SJSA1 (cell line): ENCODE measurements at regions not wholly inside any gene's neighbourhood (a gene's known extent, or its start where the extent isn't known, plus 50 kb on each side); places are given as distances from the start of the nearest gene placed in this dataset.
"Not testable (repeated sequence)": the region's sequence is repeated elsewhere in the genome, so short reads cannot be mapped to it uniquely, and the experiment has no call there.

Experiments used
- DNase-seq, 2 experiments: peaks; one replicate each; pipeline ENCODE4 v3.0.0-alpha.2; 2015 to 2020; ENCODE audit warnings: low spot score in 2 of 2, low read depth in 1 of 2
- H3K27ac ChIP-seq: fragments of 250-450 bp; sonication (Bioruptor Pico); 2 replicates; pipeline ENCODE4 v1.5.1; 2020; ENCODE audit warnings: mild to moderate bottlenecking, moderate library complexity
- H3K27me3 ChIP-seq: fragments of 250-450 bp; sonication (Bioruptor Pico); replicated peaks from 2 replicates; pipeline ENCODE4 v1.5.1; 2020; ENCODE audit warnings: mild to moderate bottlenecking, moderate library complexity
- H3K36me3 ChIP-seq: fragments of 250-450 bp; sonication (Bioruptor Pico); 2 replicates; pipeline ENCODE4 v1.5.1; 2020; ENCODE audit warnings: mild to moderate bottlenecking
- H3K4me1 ChIP-seq: fragments of 250-450 bp; sonication (Bioruptor Pico); replicated peaks from 2 replicates; pipeline ENCODE4 v1.6.1; 2021; ENCODE audit warnings: mild to moderate bottlenecking
- H3K4me3 ChIP-seq: fragments of 250-450 bp; sonication (Bioruptor Pico); 2 replicates; pipeline ENCODE4 v1.5.1; 2020; ENCODE audit warnings: mild to moderate bottlenecking
- H3K9me3 ChIP-seq: fragments of 250-450 bp; sonication (Bioruptor Pico); replicated peaks from 2 replicates; pipeline ENCODE4 v1.5.1; 2020; ENCODE audit warnings: mild to moderate bottlenecking

DNA sequence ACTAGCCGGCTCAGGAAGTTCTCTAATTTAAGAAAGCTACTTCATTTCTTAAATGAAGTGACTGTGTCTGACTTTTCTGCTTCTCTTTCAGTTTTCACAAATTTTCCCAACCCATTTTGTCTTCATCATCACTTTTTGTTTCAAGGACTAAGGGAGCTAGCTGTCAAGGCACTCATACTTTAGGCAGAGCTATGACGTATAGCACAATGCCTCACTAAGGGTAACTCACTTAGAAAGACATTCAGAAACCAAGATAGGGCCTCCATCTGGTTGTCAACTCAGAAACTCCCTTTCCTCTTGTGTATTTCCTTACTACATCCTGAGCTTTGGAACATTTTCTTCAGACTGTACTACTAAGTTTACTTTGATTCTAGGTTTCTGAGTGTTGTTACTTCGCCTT lies 397.9 kb downstream of the TOX3 start:
- Histone ChIP-seq H3K27me3 (no peaks in the 10 kb centered on the region; the same call in 1 of the 2 replicates), H3K4me3 (no peak overlapping the region), H3K9me3 (no peaks in the 10 kb centered on the region), H3K27ac (no peak overlapping the region), H3K36me3 (no peaks in the 10 kb centered on the region), H3K4me1 (no peaks in the 10 kb centered on the region)
- DNase-seq = no peak

DNA sequence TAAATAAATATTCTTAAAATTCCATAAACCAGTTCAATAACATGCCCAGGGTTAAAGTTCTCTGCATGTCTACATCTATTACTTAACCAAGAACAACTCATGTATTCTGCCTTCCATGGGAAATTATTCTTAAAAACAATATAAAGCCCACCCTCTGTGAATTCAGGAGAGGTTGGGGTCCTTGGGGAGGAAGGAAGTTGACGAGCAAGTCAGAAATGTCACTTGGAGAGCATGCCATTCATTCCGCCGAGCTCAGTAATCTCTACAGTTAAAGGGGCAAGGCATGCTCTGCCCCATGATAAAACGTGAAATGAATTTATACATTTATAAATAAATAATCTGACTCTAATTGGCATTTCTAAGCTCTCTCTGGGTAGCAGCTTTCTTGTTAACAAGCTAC lies 405.1 kb downstream of the TOX3 start:
- H3K9me3 ChIP-seq = no peaks in the 10 kb centered on the region
- H3K4me1 ChIP-seq = no peaks in the 10 kb centered on the region
- H3K4me3 ChIP-seq = no peak overlapping the region
- no peak overlapping the region for H3K27ac ChIP-seq
- no peaks in the 10 kb centered on the region for H3K27me3 ChIP-seq
- no peaks in the 10 kb centered on the region for H3K36me3 ChIP-seq
- DNase-seq = no peak

DNA sequence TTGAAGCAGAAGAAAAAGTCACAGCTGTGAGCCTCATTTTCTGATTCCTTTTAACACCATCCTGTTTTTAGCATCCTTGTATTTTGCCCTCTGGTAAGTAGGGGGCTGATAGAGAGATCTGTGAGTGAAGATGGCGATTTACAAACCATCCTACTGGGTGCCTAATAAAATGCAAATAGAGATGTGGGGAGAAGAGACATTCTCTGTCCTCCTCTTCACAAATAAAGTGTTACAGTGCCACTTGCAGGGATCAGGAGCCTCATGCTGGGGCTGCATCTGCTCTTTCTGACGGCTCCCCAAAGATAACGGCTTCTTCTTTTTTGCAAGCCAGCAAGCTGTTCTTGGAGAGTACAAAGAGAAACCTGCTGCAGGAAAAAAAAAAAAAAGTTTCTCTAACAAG lies 418.6 kb downstream of the TOX3 start:
- Histone ChIP-seq H3K36me3 (no peaks in the 10 kb centered on the region), H3K4me1 (no peaks in the 10 kb centered on the region), H3K27ac (no peak overlapping the region), H3K27me3 (no peaks in the 10 kb centered on the region), H3K9me3 (no peaks in the 10 kb centered on the region), H3K4me3 (no peak overlapping the region)
- DNase-seq = no peak

DNA sequence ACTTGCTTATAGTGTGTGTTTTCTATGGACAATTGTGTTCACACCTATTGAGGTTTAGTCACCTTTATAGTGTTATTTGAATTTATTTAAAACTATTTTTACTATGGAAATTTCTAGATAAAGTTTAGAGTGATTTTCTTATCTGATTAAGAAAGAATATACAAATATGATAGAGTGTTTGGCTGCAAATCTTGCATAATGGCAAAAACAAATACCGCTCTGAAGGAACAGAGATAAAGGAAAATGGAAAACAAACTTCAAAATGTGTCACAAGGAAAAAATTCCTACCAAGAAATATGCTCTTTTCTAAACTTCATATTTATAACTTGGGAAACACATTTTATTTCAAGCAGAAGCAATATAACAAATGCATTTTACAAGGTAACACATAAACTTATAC lies 423.1 kb downstream of the TOX3 start:
- no peaks in the 10 kb centered on the region for H3K36me3 ChIP-seq
- H3K9me3 ChIP-seq = no peaks in the 10 kb centered on the region
- H3K4me1 ChIP-seq = no peaks in the 10 kb centered on the region
- no peak overlapping the region for H3K4me3 ChIP-seq
- no peak overlapping the region for H3K27ac ChIP-seq
- no peak for DNase-seq
- no peaks in the 10 kb centered on the region for H3K27me3 ChIP-seq

DNA sequence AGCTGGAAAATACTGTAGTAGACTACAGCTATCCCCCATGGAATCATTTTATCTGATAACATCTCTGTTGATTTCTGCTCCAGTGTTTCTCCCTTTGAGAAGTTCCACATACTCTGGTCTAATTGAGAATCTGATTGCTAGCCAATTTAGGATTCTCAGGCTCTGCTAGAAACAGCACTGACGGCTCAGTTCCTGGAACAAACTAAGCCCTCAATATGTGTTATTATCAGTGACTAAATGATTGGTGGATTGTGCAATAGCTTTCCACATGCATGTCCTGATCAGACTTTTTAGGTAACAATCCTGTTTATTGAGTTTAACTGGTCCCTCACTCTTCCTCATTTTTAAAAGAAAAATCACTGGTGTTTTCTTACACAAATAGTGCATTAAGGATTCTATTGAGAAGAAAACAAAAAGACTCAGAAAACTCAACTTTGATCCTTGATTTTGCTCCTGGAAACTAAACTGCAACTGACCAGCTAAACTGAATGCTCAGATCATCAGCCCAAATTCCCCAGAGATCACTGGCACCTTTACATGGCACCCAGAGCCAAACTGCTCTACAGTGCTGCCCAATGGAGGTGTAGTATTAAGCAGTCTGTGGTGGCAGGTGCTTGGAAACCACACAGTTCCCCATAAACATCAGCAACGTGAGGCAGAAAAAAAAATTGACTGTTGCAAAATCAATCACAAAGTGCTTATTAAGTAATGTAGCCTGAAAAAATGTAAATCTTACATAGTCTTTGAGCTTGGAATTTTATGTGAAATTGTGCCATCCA lies 423.7 kb downstream of the TOX3 start:
- Histone ChIP-seq H3K4me3 (no peak overlapping the region), H3K4me1 (no peaks in the 10 kb centered on the region), H3K27me3 (no peaks in the 10 kb centered on the region), H3K36me3 (no peaks in the 10 kb centered on the region), H3K9me3 (no peaks in the 10 kb centered on the region), H3K27ac (no peak overlapping the region)
- DNase-seq = no peak

DNA sequence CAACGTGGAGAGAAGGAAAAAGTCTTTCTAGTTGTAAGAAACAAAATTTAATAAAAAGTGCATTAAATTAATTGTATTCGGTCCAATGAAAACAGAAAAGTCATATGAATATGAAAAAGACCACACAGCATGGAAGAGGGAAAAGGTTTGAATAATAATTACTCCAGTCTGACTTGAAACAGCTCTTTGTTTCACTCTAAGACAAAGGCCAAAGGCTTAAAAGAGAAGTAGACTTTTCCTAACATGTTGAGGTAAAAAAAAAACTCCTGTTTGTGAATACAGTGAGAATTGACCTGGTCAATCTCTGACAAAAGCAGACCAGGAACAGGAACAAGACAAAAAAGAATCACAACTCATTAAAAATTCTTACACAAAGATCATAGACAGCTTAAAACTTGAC lies 429.8 kb downstream of the TOX3 start:
- H3K36me3 ChIP-seq = no peaks in the 10 kb centered on the region
- H3K4me3 ChIP-seq = no peak overlapping the region
- no peaks in the 10 kb centered on the region for H3K4me1 ChIP-seq
- H3K9me3 ChIP-seq = no peaks in the 10 kb centered on the region
- no peaks in the 10 kb centered on the region for H3K27me3 ChIP-seq
- no peak for DNase-seq
- H3K27ac ChIP-seq = no peak overlapping the region

DNA sequence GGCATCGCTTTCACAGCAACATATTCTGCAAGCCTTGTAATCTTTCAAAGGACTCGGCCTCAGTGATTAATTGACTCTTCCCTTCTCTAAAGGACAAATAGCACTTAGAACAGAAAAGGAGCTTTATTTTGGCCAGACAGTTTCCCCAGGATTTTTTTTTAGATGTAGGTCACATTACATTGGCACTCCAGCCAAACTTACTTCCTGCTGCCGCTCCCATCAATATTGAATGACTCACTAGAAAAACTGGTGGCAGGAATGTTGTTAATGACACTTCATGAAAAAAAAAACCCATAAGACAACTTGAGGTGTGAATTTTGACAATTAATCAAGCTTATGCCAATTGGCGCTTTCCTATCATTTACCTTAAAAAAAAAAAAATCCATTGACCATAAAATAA lies 432.6 kb downstream of the TOX3 start:
- Histone ChIP-seq H3K36me3 (no peaks in the 10 kb centered on the region), H3K4me1 (no peaks in the 10 kb centered on the region), H3K9me3 (no peaks in the 10 kb centered on the region), H3K4me3 (no peak overlapping the region), H3K27me3 (no peaks in the 10 kb centered on the region), H3K27ac (no peak overlapping the region)
- no peak for DNase-seq

DNA sequence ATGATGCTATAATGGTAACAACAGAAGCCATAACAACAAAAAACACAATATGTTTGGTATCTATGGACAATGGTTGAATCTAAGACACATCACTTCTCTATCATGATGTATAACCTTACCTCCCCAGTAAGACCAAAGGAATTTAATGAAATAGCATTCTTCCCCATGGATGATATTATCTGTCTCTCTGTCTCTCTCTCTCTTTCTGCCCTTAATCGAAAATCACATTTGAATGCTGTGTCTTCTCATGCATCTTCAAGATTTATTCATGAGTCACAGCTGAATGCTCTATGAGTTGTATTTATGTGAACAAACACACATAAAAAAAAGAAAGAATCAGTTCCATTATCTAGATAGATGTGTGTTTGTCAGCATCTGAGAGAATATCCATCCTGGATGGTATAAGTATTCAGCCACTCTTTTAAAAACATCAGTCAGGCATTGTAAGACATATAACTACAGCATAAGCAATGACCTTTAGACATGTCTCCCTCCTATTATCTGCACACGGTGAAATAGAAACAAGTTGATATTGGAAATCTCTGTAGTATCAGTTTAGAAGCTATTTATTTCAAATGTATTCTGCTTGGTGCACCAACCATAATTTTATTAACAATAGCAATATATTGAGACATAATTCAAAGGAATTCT lies 433.3 kb downstream of the TOX3 start:
- H3K27ac ChIP-seq = no peak overlapping the region
- no peak overlapping the region for H3K4me3 ChIP-seq
- no peaks in the 10 kb centered on the region for H3K4me1 ChIP-seq
- no peaks in the 10 kb centered on the region for H3K27me3 ChIP-seq
- H3K9me3 ChIP-seq = no peaks in the 10 kb centered on the region
- no peak for DNase-seq
- H3K36me3 ChIP-seq = no peaks in the 10 kb centered on the region

DNA sequence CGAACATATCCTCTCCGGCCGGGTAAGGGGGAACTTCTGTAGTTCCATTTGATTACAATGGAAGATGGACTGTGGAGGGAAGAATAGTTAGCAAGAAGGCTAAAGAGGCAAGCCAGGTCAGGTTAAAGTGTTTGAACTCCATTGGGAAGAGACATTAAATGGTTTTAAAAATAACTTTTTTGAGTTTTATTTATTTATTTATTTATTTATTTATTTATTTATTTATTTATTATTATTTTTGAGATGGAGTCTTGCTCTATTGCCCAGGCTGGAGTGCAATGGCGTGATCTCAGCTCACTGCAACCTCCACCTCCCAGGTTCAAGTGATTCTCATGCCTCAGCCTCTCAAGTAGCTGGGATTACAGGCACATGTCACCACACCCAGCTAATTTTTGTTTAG lies 441.9 kb downstream of the TOX3 start:
- H3K36me3 ChIP-seq, H3K27me3 ChIP-seq, H3K4me3 ChIP-seq, DNase-seq, H3K9me3 ChIP-seq, H3K4me1 ChIP-seq, H3K27ac ChIP-seq: not testable (repeated sequence)

DNA sequence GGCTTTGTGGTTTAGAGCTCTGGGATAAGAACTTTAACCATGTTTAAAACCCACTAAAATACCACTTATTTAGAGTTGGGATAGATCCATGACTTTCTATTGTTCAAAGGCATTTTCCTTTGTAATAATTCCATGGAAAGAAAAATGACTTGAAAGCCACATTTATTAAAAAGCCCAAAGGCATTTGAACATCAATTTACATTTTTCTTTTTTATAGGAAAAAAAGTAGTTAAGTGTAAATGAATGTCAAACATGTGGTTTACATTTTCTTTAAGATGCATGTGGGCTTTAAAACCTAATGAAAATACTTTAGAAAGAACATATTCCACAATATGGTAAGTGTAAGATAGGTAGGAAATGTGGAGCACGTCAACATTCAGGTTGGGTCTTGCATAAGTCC lies 443.2 kb downstream of the TOX3 start:
- no peaks in the 10 kb centered on the region for H3K36me3 ChIP-seq
- DNase-seq = no peak
- H3K27me3 ChIP-seq = no peaks in the 10 kb centered on the region
- H3K4me3 ChIP-seq = no peak overlapping the region
- no peaks in the 10 kb centered on the region for H3K4me1 ChIP-seq
- H3K9me3 ChIP-seq = no peaks in the 10 kb centered on the region
- no peak overlapping the region for H3K27ac ChIP-seq

DNA sequence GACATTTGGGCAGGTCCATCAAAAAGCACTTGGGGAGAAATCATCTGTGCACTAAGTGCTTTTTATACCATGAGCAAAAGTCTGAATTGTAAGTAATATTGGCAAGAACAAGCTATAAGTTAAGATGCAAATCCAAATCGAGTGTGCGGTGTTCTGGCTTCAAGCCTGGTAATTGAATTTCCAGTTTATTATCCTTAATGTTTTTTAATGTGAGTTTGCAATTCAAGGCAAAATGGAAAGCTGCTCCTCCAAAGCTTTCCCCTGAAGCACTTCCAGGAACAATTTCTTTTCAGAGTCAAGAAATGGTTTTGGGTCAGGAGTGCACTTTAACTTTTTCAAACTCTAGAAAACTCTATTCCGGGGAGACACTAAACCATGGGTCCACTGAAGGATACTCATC lies 445.7 kb downstream of the TOX3 start:
- Histone ChIP-seq H3K4me3 (no peak overlapping the region), H3K4me1 (no peaks in the 10 kb centered on the region), H3K36me3 (no peaks in the 10 kb centered on the region), H3K9me3 (no peaks in the 10 kb centered on the region), H3K27me3 (no peaks in the 10 kb centered on the region), H3K27ac (no peak overlapping the region)
- no peak for DNase-seq

DNA sequence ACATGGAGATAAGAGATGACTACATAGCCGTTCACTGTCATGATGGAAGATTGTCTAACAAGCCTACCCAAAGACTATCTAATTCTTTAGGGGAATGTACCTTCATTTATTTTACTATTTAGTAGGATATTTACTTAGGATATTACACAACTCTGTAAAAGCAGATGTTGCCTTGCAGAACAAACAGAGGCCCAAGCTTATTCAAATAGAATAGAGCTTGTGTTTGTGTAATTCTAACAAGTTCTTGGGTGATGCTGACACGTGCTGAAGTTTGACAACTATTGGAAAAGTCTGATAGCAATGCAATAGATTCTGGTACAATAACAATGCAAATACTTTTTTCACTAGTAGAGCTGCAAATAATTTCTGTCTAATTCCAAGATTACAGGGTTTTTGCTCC lies 447.6 kb downstream of the TOX3 start:
- no peak for DNase-seq
- H3K4me1 ChIP-seq = no peaks in the 10 kb centered on the region
- H3K27ac ChIP-seq = no peak overlapping the region
- H3K4me3 ChIP-seq = no peak overlapping the region
- H3K9me3 ChIP-seq = no peaks in the 10 kb centered on the region
- no peaks in the 10 kb centered on the region for H3K36me3 ChIP-seq
- H3K27me3 ChIP-seq = no peaks in the 10 kb centered on the region

DNA sequence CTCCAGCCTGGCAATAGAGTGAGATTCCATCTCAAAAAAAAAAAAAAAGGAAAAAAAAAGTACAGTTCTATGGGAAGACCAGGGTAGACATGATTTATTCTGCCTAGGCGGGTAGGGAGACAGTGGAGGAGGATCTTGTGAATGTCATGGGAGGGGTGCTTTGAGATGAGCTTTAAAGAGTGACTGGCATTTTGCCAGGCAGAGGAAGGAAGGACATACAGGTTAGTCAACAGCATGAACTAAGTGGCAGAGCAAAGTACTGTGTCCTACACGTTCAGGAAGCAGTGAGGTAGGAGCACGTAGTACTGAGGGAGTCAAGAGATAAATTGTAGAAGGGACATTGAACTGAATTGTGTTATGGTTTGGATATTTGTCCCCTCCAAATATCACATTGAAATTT lies 451.5 kb downstream of the TOX3 start:
- no peak overlapping the region for H3K4me3 ChIP-seq
- no peaks in the 10 kb centered on the region for H3K4me1 ChIP-seq
- no peaks in the 10 kb centered on the region for H3K36me3 ChIP-seq
- H3K9me3 ChIP-seq = no peaks in the 10 kb centered on the region
- H3K27ac ChIP-seq = no peak overlapping the region
- H3K27me3 ChIP-seq = no peaks in the 10 kb centered on the region; the same call in 1 of the 2 replicates
- DNase-seq = no peak

DNA sequence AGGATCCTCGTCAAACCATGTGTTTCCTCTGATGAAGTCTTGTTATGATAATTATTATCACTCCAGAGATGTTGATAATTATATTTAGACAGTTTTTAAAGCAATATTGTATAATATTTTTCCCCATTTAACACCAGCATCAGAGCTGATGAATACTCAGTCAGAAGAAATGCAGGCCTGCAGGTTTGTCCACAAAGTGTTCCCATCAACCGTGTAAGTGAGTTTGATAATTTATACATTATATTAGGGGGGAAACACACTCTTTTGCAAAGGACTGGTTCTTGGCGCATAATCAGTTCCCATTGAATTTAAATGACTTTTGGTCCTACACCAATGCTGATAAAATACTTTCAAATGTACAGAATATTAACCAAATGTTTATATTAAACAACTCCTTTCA lies 454.8 kb downstream of the TOX3 start:
- Histone ChIP-seq H3K27me3 (no peaks in the 10 kb centered on the region; the same call in 1 of the 2 replicates), H3K27ac (no peak overlapping the region), H3K4me1 (no peaks in the 10 kb centered on the region), H3K9me3 (no peaks in the 10 kb centered on the region), H3K36me3 (no peaks in the 10 kb centered on the region), H3K4me3 (no peak overlapping the region)
- DNase-seq = no peak

DNA sequence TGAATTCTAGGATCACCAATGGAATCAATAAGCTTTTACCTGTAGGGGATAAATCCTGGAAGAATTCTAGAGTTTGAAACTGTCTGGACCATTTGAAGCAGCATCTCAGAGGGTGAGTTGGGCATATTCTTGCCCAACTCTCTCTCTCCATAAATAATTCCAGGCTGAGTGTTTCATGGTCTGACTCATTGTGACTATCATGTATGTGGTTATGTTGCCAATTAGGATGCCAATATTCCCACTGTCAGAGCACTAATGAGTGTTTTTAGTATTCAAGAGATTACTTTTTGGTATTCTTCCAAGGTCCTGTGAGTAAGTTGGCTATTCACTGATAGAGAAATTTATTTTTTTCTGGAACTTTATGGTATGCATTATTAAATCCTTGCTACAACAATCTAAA lies 456.9 kb downstream of the TOX3 start:
- DNase-seq = no peak
- no peaks in the 10 kb centered on the region for H3K4me1 ChIP-seq
- H3K9me3 ChIP-seq = no peaks in the 10 kb centered on the region
- no peaks in the 10 kb centered on the region; the same call in 1 of the 2 replicates for H3K27me3 ChIP-seq
- H3K27ac ChIP-seq = no peak overlapping the region
- H3K4me3 ChIP-seq = no peak overlapping the region
- no peaks in the 10 kb centered on the region for H3K36me3 ChIP-seq
